ENCODE measurements at regions not wholly inside any gene's neighbourhood (a gene's known extent, or its start where the extent isn't known, plus 50 kb on each side); places are given as distances from the start of the nearest gene placed in this dataset.

- no peak overlapping the region for H3K9ac ChIP-seq (ENCODE audit: insufficient read depth in 1 of 2, low read length in 2 of 2)
- no peak overlapping the region for H3K27ac ChIP-seq (ENCODE audit: low read depth in 1 of 2, low read length in 1 of 2)
- H3K36me3 ChIP-seq (ENCODE audit: control insufficient read depth in 4 of 4, insufficient read depth in 4 of 4, low read length in 4 of 4) = no peaks in the 10 kb centered on the region
- DNase-seq (no peak), ATAC-seq (ENCODE audit: insufficient read depth, low FRiP score) (no peak)
- no peak for TF ChIP-seq CTCF (IDR thresholded peaks at IDR 0.05; ENCODE audit: control extremely low read depth, extremely low read depth)
- H3K4me1 ChIP-seq (ENCODE audit: control insufficient read depth in 5 of 5, insufficient read depth in 5 of 5, low read length in 5 of 5) = no peaks in the 10 kb centered on the region
- 88 to 94% methylated on average over 4 of the region's 4 CpGs for WGBS, 2 donors
- no peak overlapping the region for H3K4me3 ChIP-seq
- no peaks in the 10 kb centered on the region for H3K27me3 ChIP-seq (ENCODE audit: control insufficient read depth in 3 of 3, insufficient read depth in 3 of 3, low read length in 2 of 3)
- H3K9me3 ChIP-seq (ENCODE audit: control insufficient read depth in 4 of 4, insufficient read depth in 3 of 4, low read length in 3 of 4) = no peaks in the 10 kb centered on the region
These were observed 636.1 kb upstream of the KLF4 start for GRCh38 chr9:108125625-108126024.

GRCh38 chr9:108119530-108120113 is 630.1 kb upstream of the KLF4 start:
- ATAC-seq (ENCODE audit: insufficient read depth, low FRiP score) (no peak), DNase-seq (no peak)
- H3K4me1 ChIP-seq (ENCODE audit: control insufficient read depth in 5 of 5, insufficient read depth in 5 of 5, low read length in 5 of 5) = no peaks in the 10 kb centered on the region
- H3K36me3 ChIP-seq (ENCODE audit: control insufficient read depth in 4 of 4, insufficient read depth in 4 of 4, low read length in 4 of 4) = no peaks in the 10 kb centered on the region
- no peaks in the 10 kb centered on the region for H3K27me3 ChIP-seq (ENCODE audit: control insufficient read depth in 3 of 3, insufficient read depth in 3 of 3, low read length in 2 of 3)
- no peaks in the 10 kb centered on the region for H3K9me3 ChIP-seq (ENCODE audit: control insufficient read depth in 4 of 4, insufficient read depth in 3 of 4, low read length in 3 of 4)
- no peak overlapping the region for H3K27ac ChIP-seq (ENCODE audit: low read depth in 1 of 2, low read length in 1 of 2)
- 89 to 90% methylated on average over 11 of the region's 11 CpGs for WGBS, 2 donors
- no peak overlapping the region for H3K4me3 ChIP-seq
- no peak for TF ChIP-seq CTCF (IDR thresholded peaks at IDR 0.05; ENCODE audit: control extremely low read depth, extremely low read depth)
- H3K9ac ChIP-seq (ENCODE audit: insufficient read depth in 1 of 2, low read length in 2 of 2) = no peak overlapping the region

GRCh38 chr9:108117795-108118194 is 628.2 kb upstream of the KLF4 start:
- Histone ChIP-seq H3K9ac (ENCODE audit: insufficient read depth in 1 of 2, low read length in 2 of 2) (no peak overlapping the region), H3K27me3 (ENCODE audit: control insufficient read depth in 3 of 3, insufficient read depth in 3 of 3, low read length in 2 of 3) (no peaks in the 10 kb centered on the region), H3K36me3 (ENCODE audit: control insufficient read depth in 4 of 4, insufficient read depth in 4 of 4, low read length in 4 of 4) (no peaks in the 10 kb centered on the region), H3K27ac (ENCODE audit: low read depth in 1 of 2, low read length in 1 of 2) (no peak overlapping the region), H3K9me3 (ENCODE audit: control insufficient read depth in 4 of 4, insufficient read depth in 3 of 4, low read length in 3 of 4) (no peaks in the 10 kb centered on the region), H3K4me1 (ENCODE audit: control insufficient read depth in 5 of 5, insufficient read depth in 5 of 5, low read length in 5 of 5) (no peaks in the 10 kb centered on the region), H3K4me3 (no peak overlapping the region)
- 91% methylated on average over 3 of the region's 3 CpGs for WGBS, 2 donors
- TF ChIP-seq CTCF (IDR thresholded peaks at IDR 0.05; ENCODE audit: control extremely low read depth, extremely low read depth) = no peak
- ATAC-seq (ENCODE audit: insufficient read depth, low FRiP score) (no peak), DNase-seq (peak; percentile 20 to 52 (median 46))

GRCh38 chr9:108117306-108117705 is 627.7 kb upstream of the KLF4 start:
- Histone ChIP-seq H3K4me3 (no peak overlapping the region), H3K27ac (ENCODE audit: low read depth in 1 of 2, low read length in 1 of 2) (no peak overlapping the region), H3K4me1 (ENCODE audit: control insufficient read depth in 5 of 5, insufficient read depth in 5 of 5, low read length in 5 of 5) (no peaks in the 10 kb centered on the region), H3K27me3 (ENCODE audit: control insufficient read depth in 3 of 3, insufficient read depth in 3 of 3, low read length in 2 of 3) (no peaks in the 10 kb centered on the region), H3K9me3 (ENCODE audit: control insufficient read depth in 4 of 4, insufficient read depth in 3 of 4, low read length in 3 of 4) (no peaks in the 10 kb centered on the region), H3K9ac (ENCODE audit: insufficient read depth in 1 of 2, low read length in 2 of 2) (no peak overlapping the region), H3K36me3 (ENCODE audit: control insufficient read depth in 4 of 4, insufficient read depth in 4 of 4, low read length in 4 of 4) (no peaks in the 10 kb centered on the region)
- no peak for TF ChIP-seq CTCF (IDR thresholded peaks at IDR 0.05; ENCODE audit: control extremely low read depth, extremely low read depth)
- ATAC-seq (ENCODE audit: insufficient read depth, low FRiP score) = no peak
- no peak for DNase-seq
- WGBS, 2 donors = 93 to 97% methylated on average over 2 of the region's 2 CpGs
